A673 (cell line): ENCODE measurements at regions not wholly inside any gene's neighbourhood (a gene's known extent, or its start where the extent isn't known, plus 50 kb on each side); places are given as distances from the start of the nearest gene placed in this dataset.

ENCODE experiments used
- BruUV-seq: library from RNA; stranded (reverse); fragments of 400-500 nt; replicated peaks from 2 replicates; lab custom pipeline; 2021; lab: Mats Ljungman, UMichigan
- CTCF ChIA-PET: fragments of 300-600 bp; sonication (Branson Sonifier 250); formaldehyde crosslinking; loops from one replicate; lab custom pipeline; 2022; ENCODE audit warnings: antibody characterized with exemption; lab: Charles Lee
- POLR2A ChIA-PET: fragments of 300-600 bp; sonication (Branson Sonifier 250); formaldehyde crosslinking; loops from one replicate; lab custom pipeline; 2022; ENCODE audit warnings: antibody characterized with exemption; ENCODE audit not compliant: low non-redundant PET; lab: Charles Lee
- DNase-seq: peaks from one replicate; pipeline ENCODE4 v3.0.0-alpha.2; 2015; ENCODE audit warnings: low spot score
- H3K27ac ChIP-seq: fragments of 200-600 bp; sonication (generic); 2 replicates; pipeline ENCODE4 v1.5.1; 2016; ENCODE audit warnings: mixed run types, low read depth, mild to moderate bottlenecking, mixed read lengths, antibody characterized with exemption, low read length; ENCODE audit not compliant: poor library complexity, severe bottlenecking
- H3K27me3 ChIP-seq: fragments of 200-600 bp; sonication (generic); replicated peaks from 2 replicates; pipeline ENCODE4 v1.6.1; 2017; ENCODE audit warnings: mixed run types, low read depth, mild to moderate bottlenecking, mixed read lengths, antibody characterized with exemption, low read length; ENCODE audit not compliant: insufficient read depth, poor library complexity
- H3K36me3 ChIP-seq: fragments of 200-600 bp; sonication (generic); 2 replicates; pipeline ENCODE4 v1.6.1; 2016; ENCODE audit warnings: mixed run types, mild to moderate bottlenecking, mixed read lengths, antibody characterized with exemption, low read length; ENCODE audit not compliant: insufficient read depth, poor library complexity, severe bottlenecking
- H3K4me1 ChIP-seq: fragments of 200-600 bp; sonication (generic); 2 replicates; pipeline ENCODE4 v1.6.1; 2017; ENCODE audit warnings: mixed run types, mild to moderate bottlenecking, mixed read lengths, antibody characterized with exemption, low read length; ENCODE audit not compliant: insufficient read depth, poor library complexity, severe bottlenecking
- H3K4me3 ChIP-seq: fragments of 200-600 bp; sonication (generic); 2 replicates; pipeline ENCODE4 v1.5.1; 2016; ENCODE audit warnings: low read depth, mixed run types, mild to moderate bottlenecking, mixed read lengths, low read length; ENCODE audit not compliant: poor library complexity, severe bottlenecking
- H3K9me3 ChIP-seq: fragments of 200-600 bp; sonication (generic); 2 replicates; pipeline ENCODE4 v1.6.1; 2016; ENCODE audit warnings: mixed run types, low read depth, mild to moderate bottlenecking, mixed read lengths, antibody characterized with exemption, low read length; ENCODE audit not compliant: poor library complexity, severe bottlenecking
- EZH2 ChIP-seq: fragments of 200-600 bp; sonication (generic); IDR thresholded peaks from 2 replicates; pipeline ENCODE4 v1.6.1; 2017; ENCODE audit warnings: borderline replicate concordance, low read depth, mild to moderate bottlenecking, mixed read lengths, antibody characterized with exemption, low read length; ENCODE audit not compliant: poor library complexity, severe bottlenecking
- intact Hi-C: fragments of 100-400 bp; cut with micrococcal nuclease; formaldehyde crosslinking; loops from one replicate; pipeline ENCODE4 v1.10.0; 2022; ENCODE audit not compliant: unreplicated experiment
- TF ChIP-seq, protein P1 (sequence below): fragments of 300-800, 200-600 bp; sonication (generic); conservative IDR thresholded peaks from 2 replicates; pipeline ENCODE4 v1.5.1; 2017; ENCODE audit warnings: low read depth, mild to moderate bottlenecking, antibody characterized with exemption, low read length, moderate library complexity, mixed read lengths

DNA sequence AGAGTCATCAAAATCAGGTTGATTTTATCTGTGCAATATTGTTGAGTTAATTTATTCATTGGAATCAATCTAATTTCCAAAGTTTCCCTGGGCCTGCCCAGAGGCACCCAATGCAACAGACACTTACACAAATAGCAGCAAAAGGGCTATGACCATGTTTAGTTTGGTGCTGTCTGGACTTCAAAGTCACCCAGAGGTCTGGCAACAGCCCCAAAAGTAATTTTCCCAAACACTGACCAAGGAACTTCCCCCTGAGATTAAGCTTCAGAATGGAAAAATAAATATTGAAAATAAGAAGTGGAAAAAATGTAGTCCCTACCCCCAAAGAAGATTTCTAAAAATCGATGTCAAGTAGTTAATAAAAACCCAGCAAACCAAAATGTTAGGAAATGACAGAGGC is 70.9 kb upstream of the RNF152 start:
- Histone ChIP-seq H3K27me3 (no peaks in the 10 kb centered on the region), H3K4me1 (peaks cover 13% of the 10 kb centered on the region), H3K36me3 (no peaks in the 10 kb centered on the region), H3K27ac (no peak overlapping the region), H3K4me3 (no peak overlapping the region), H3K9me3 (no peaks in the 10 kb centered on the region)
- ChIA-PET POLR2A (no interaction called here), CTCF (no interaction called here)
- BruUV-seq = no TSS peak
- TF ChIP-seq, protein P1, sequence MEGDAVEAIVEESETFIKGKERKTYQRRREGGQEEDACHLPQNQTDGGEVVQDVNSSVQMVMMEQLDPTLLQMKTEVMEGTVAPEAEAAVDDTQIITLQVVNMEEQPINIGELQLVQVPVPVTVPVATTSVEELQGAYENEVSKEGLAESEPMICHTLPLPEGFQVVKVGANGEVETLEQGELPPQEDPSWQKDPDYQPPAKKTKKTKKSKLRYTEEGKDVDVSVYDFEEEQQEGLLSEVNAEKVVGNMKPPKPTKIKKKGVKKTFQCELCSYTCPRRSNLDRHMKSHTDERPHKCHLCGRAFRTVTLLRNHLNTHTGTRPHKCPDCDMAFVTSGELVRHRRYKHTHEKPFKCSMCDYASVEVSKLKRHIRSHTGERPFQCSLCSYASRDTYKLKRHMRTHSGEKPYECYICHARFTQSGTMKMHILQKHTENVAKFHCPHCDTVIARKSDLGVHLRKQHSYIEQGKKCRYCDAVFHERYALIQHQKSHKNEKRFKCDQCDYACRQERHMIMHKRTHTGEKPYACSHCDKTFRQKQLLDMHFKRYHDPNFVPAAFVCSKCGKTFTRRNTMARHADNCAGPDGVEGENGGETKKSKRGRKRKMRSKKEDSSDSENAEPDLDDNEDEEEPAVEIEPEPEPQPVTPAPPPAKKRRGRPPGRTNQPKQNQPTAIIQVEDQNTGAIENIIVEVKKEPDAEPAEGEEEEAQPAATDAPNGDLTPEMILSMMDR = no peak
- TF ChIP-seq EZH2 = no peak
- intact Hi-C loops = no loop called here
- no peak for DNase-seq

DNA sequence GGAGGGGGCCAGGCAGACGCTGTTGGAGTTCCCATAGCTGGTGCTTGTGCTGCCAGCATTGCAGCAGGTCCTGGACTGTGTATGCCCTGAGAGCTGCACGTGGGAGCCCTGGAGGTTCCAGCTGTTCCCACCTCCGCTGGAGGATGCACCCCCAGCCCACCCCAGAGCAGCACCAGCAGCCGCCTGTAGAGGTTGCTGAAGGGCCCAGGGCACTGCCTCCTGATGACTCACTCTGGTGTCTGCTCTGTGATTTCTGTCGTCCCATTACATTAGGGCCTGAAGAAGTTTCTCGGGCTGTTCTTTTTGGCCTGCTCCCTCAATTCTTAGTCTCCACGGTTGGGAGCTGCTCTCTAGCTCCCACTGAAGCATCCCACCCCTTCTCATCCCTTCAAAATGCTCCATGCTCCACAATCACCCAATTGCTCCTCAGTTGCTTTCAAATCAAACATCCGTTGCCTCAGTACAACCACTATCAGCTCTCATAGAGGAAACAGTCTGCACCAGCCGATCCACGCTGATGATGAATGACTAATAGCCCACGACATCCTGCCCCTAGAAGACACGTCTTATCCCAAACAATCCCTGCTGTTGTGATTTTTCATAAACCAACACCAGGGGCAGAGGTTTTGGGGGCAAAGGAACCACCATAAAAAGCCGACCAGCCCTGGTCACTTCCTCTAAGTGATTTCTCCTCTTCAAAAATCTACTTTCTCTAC is 65.2 kb upstream of the RNF152 start:
- H3K27ac ChIP-seq = no peak overlapping the region
- intact Hi-C loops = no loop called here

DNA sequence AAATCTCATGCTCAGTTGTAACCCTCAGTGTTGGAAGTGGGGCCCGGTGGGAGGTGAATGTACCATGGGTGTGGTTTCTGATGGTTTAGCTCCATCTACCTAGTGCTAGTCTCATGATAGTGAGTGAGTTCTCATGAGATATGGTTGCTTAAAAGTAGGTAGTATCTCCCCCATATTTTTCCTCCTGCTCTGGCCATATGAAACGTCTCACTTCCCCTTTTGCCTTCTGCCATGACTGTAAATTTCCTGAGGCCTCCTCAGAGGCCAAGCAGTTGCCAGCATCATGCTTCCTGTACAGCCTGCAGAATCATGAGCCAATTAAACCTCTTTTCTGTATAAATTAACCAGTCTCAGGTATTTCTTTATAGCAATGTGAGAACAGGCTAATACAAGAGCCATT is 62.8 kb upstream of the RNF152 start:
- ChIA-PET POLR2A (interaction anchor here (0.7 kb wide), 1 partner anchor 1450 kb away, joined by 3 read pairs; no protein-coding TSS in a partner anchor), CTCF (no interaction called here)
- Histone ChIP-seq H3K4me3 (no peak overlapping the region), H3K27ac (no peak overlapping the region), H3K36me3 (no peaks in the 10 kb centered on the region), H3K9me3 (no peaks in the 10 kb centered on the region), H3K27me3 (no peaks in the 10 kb centered on the region), H3K4me1 (peaks cover 18% of the 10 kb centered on the region)
- no TSS peak for BruUV-seq
- no peak for DNase-seq
- intact Hi-C loops = no loop called here
- no peak for TF ChIP-seq EZH2
- TF ChIP-seq, protein P1 = no peak

More for the DNA sequence above, 65.2 kb upstream of the RNF152 start:
- BruUV-seq = no TSS peak
- ChIA-PET CTCF (no interaction called here), POLR2A (interaction anchor here (0.5 kb wide), 1 partner anchor 82 kb away, joined by 5 read pairs; no protein-coding TSS in a partner anchor)
- no peak for TF ChIP-seq EZH2
- TF ChIP-seq, protein P1 = no peak
- no peak for DNase-seq
- no peak overlapping the region for H3K4me3 ChIP-seq
- H3K27me3 ChIP-seq = no peaks in the 10 kb centered on the region
- peaks cover 13% of the 10 kb centered on the region for H3K4me1 ChIP-seq
- H3K9me3 ChIP-seq = no peaks in the 10 kb centered on the region
- no peaks in the 10 kb centered on the region for H3K36me3 ChIP-seq
